Central memory CD4-positive, alpha-beta T cell (primary cell): ENCODE measurements at regions not wholly inside any gene's neighbourhood (a gene's known extent, or its start where the extent isn't known, plus 50 kb on each side); places are given as distances from the start of the nearest gene placed in this dataset.
"Not testable (repeated sequence)": the region's sequence is repeated elsewhere in the genome, so short reads cannot be mapped to it uniquely, and the experiment has no call there.

Source experiments
- DNase-seq: peaks from one replicate; pipeline ENCODE4 v3.0.0; 2022

GRCh38 chr5:66234241-66234640 lies 90.1 kb downstream of the SREK1 start:
- DNase-seq, result no peak

GRCh38 chr5:66238435-66238834 lies 94.3 kb downstream of the SREK1 start:
- DNase-seq, result no peak

- no peak for DNase-seq
These were observed 94.9 kb downstream of the SREK1 start for GRCh38 chr5:66239034-66239433.

GRCh38 chr5:66241136-66241825 lies 97.2 kb downstream of the SREK1 start:
- DNase-seq, result no peak

GRCh38 chr5:66242050-66242715 lies 98.1 kb downstream of the SREK1 start:
- no peak for DNase-seq

- DNase-seq, result no peak
These were observed 102.5 kb downstream of the SREK1 start for GRCh38 chr5:66246608-66247007.

GRCh38 chr5:66247176-66247960 lies 103.3 kb downstream of the SREK1 start:
- DNase-seq, result no peak

- DNase-seq, result no peak
These were observed 104.8 kb downstream of the SREK1 start for GRCh38 chr5:66248874-66249273.

GRCh38 chr5:66249920-66250319 lies 105.8 kb downstream of the SREK1 start:
- DNase-seq, result no peak

- no peak for DNase-seq
These were observed 108.7 kb downstream of the SREK1 start for GRCh38 chr5:66252849-66253248.

- DNase-seq, result no peak
These were observed 111.6 kb downstream of the SREK1 start for GRCh38 chr5:66255714-66256113.

GRCh38 chr5:66273121-66273520 lies 129.0 kb downstream of the SREK1 start:
- no peak for DNase-seq

- DNase-seq, result no peak
These were observed 132.9 kb downstream of the SREK1 start for GRCh38 chr5:66276986-66277385.

GRCh38 chr5:66277981-66278380 lies 133.9 kb downstream of the SREK1 start:
- no peak for DNase-seq

- DNase-seq, result no peak
These were observed 137.2 kb downstream of the SREK1 start for GRCh38 chr5:66281294-66281693.

- DNase-seq, result no peak
These were observed 140.7 kb downstream of the SREK1 start for GRCh38 chr5:66284588-66285342.

GRCh38 chr5:66285343-66285922 lies 141.3 kb downstream of the SREK1 start:
- no peak for DNase-seq

- no peak for DNase-seq
These were observed 147.7 kb downstream of the SREK1 start for GRCh38 chr5:66291771-66292170.

GRCh38 chr5:66293851-66294250 lies 149.8 kb downstream of the SREK1 start:
- not testable (repeated sequence) for DNase-seq

GRCh38 chr5:66299463-66299862 lies 155.4 kb downstream of the SREK1 start:
- DNase-seq, result no peak

- no peak for DNase-seq
These were observed 158.2 kb downstream of the SREK1 start for GRCh38 chr5:66302344-66302743.

- DNase-seq, result no peak
These were observed 162.2 kb downstream of the SREK1 start for GRCh38 chr5:66306105-66306843.
